ENCODE measurements at regions not wholly inside any gene's neighbourhood (a gene's known extent, or its start where the extent isn't known, plus 50 kb on each side); places are given as distances from the start of the nearest gene placed in this dataset.
A peak's percentile ranks its signal among the peaks of the same experiment; 100 is the strongest.
"Not testable (repeated sequence)": the region's sequence is repeated elsewhere in the genome, so short reads cannot be mapped to it uniquely, and the experiment has no call there.

GRCh38 chr5:99589424-99589823 is 660.6 kb upstream of the CHD1 start:
- no peak overlapping the region for H3K4me3 ChIP-seq
- H3K4me1 ChIP-seq (ENCODE audit: control insufficient read depth in 5 of 5, insufficient read depth in 5 of 5, low read length in 5 of 5), result no peaks in the 10 kb centered on the region
- H3K9ac ChIP-seq (ENCODE audit: insufficient read depth in 1 of 2, low read length in 2 of 2), result no peak overlapping the region
- DNase-seq (no peak), ATAC-seq (ENCODE audit: insufficient read depth, low FRiP score) (no peak)
- H3K27me3 ChIP-seq (ENCODE audit: control insufficient read depth in 3 of 3, insufficient read depth in 3 of 3, low read length in 2 of 3), result no peaks in the 10 kb centered on the region
- 90 to 94% methylated on average over 1 of the region's 1 CpG for WGBS, 2 donors
- TF ChIP-seq CTCF (IDR thresholded peaks at IDR 0.05; ENCODE audit: control extremely low read depth, extremely low read depth), result no peak
- no peak overlapping the region for H3K27ac ChIP-seq (ENCODE audit: low read depth in 1 of 2, low read length in 1 of 2)
- no peaks in the 10 kb centered on the region for H3K36me3 ChIP-seq (ENCODE audit: control insufficient read depth in 4 of 4, insufficient read depth in 4 of 4, low read length in 4 of 4)
- H3K9me3 ChIP-seq (ENCODE audit: control insufficient read depth in 4 of 4, insufficient read depth in 3 of 4, low read length in 3 of 4), result no peaks in the 10 kb centered on the region

- no peaks in the 10 kb centered on the region for H3K4me1 ChIP-seq (ENCODE audit: control insufficient read depth in 5 of 5, insufficient read depth in 5 of 5, low read length in 5 of 5)
- no peak for TF ChIP-seq CTCF (IDR thresholded peaks at IDR 0.05; ENCODE audit: control extremely low read depth, extremely low read depth)
- no peak overlapping the region for H3K4me3 ChIP-seq
- H3K36me3 ChIP-seq (ENCODE audit: control insufficient read depth in 4 of 4, insufficient read depth in 4 of 4, low read length in 4 of 4), result no peaks in the 10 kb centered on the region
- DNase-seq, result no peak
- WGBS, 2 donors, result 96 to 98% methylated on average over 1 of the region's 1 CpG
- no peaks in the 10 kb centered on the region for H3K27me3 ChIP-seq (ENCODE audit: control insufficient read depth in 3 of 3, insufficient read depth in 3 of 3, low read length in 2 of 3)
- no peak overlapping the region for H3K9ac ChIP-seq (ENCODE audit: insufficient read depth in 1 of 2, low read length in 2 of 2)
- no peak overlapping the region for H3K27ac ChIP-seq (ENCODE audit: low read depth in 1 of 2, low read length in 1 of 2)
- ATAC-seq (ENCODE audit: insufficient read depth, low FRiP score), result no peak
- H3K9me3 ChIP-seq (ENCODE audit: control insufficient read depth in 4 of 4, insufficient read depth in 3 of 4, low read length in 3 of 4), result no peaks in the 10 kb centered on the region
These were observed 659.2 kb upstream of the CHD1 start for GRCh38 chr5:99587983-99588382.

- H3K27me3 ChIP-seq (ENCODE audit: control insufficient read depth in 3 of 3, insufficient read depth in 3 of 3, low read length in 2 of 3), result no peaks in the 10 kb centered on the region
- no peaks in the 10 kb centered on the region for H3K9me3 ChIP-seq (ENCODE audit: control insufficient read depth in 4 of 4, insufficient read depth in 3 of 4, low read length in 3 of 4)
- no peaks in the 10 kb centered on the region for H3K36me3 ChIP-seq (ENCODE audit: control insufficient read depth in 4 of 4, insufficient read depth in 4 of 4, low read length in 4 of 4)
- ATAC-seq (ENCODE audit: insufficient read depth, low FRiP score), result peak; percentile 15
- H3K27ac ChIP-seq (ENCODE audit: low read depth in 1 of 2, low read length in 1 of 2), result no peak overlapping the region
- no peak overlapping the region for H3K4me3 ChIP-seq
- peak in 1 of 3 donors; percentile 3 for DNase-seq
- H3K4me1 ChIP-seq (ENCODE audit: control insufficient read depth in 5 of 5, insufficient read depth in 5 of 5, low read length in 5 of 5), result no peaks in the 10 kb centered on the region
- H3K9ac ChIP-seq (ENCODE audit: insufficient read depth in 1 of 2, low read length in 2 of 2), result no peak overlapping the region
- no peak for TF ChIP-seq CTCF (IDR thresholded peaks at IDR 0.05; ENCODE audit: control extremely low read depth, extremely low read depth)
These were observed 658.1 kb upstream of the CHD1 start for GRCh38 chr5:99586878-99587277.

GRCh38 chr5:99581204-99581603 is 652.4 kb upstream of the CHD1 start:
- H3K9ac ChIP-seq (ENCODE audit: insufficient read depth in 1 of 2, low read length in 2 of 2); H3K36me3 ChIP-seq (ENCODE audit: control insufficient read depth in 4 of 4, insufficient read depth in 4 of 4, low read length in 4 of 4); H3K4me3 ChIP-seq; ATAC-seq (ENCODE audit: insufficient read depth, low FRiP score); H3K27ac ChIP-seq (ENCODE audit: low read depth in 1 of 2, low read length in 1 of 2); H3K9me3 ChIP-seq (ENCODE audit: control insufficient read depth in 4 of 4, insufficient read depth in 3 of 4, low read length in 3 of 4); H3K4me1 ChIP-seq (ENCODE audit: control insufficient read depth in 5 of 5, insufficient read depth in 5 of 5, low read length in 5 of 5); H3K27me3 ChIP-seq (ENCODE audit: control insufficient read depth in 3 of 3, insufficient read depth in 3 of 3, low read length in 2 of 3); DNase-seq: not testable (repeated sequence)
- 62 to 81% methylated on average over 3 of the region's 3 CpGs for WGBS, 2 donors

- not testable (repeated sequence) for DNase-seq; H3K4me1 ChIP-seq (ENCODE audit: control insufficient read depth in 5 of 5, insufficient read depth in 5 of 5, low read length in 5 of 5); H3K9ac ChIP-seq (ENCODE audit: insufficient read depth in 1 of 2, low read length in 2 of 2); H3K27ac ChIP-seq (ENCODE audit: low read depth in 1 of 2, low read length in 1 of 2); ATAC-seq (ENCODE audit: insufficient read depth, low FRiP score); H3K9me3 ChIP-seq (ENCODE audit: control insufficient read depth in 4 of 4, insufficient read depth in 3 of 4, low read length in 3 of 4); H3K36me3 ChIP-seq (ENCODE audit: control insufficient read depth in 4 of 4, insufficient read depth in 4 of 4, low read length in 4 of 4); H3K27me3 ChIP-seq (ENCODE audit: control insufficient read depth in 3 of 3, insufficient read depth in 3 of 3, low read length in 2 of 3); H3K4me3 ChIP-seq
- WGBS, 2 donors, result 86 to 89% methylated on average over 15 of the region's 15 CpGs
These were observed 634.3 kb upstream of the CHD1 start for GRCh38 chr5:99562937-99563627.

Measured in lung (tissue), 11 donors.